Memory B cell (primary cell): ENCODE measurements at regions not wholly inside any gene's neighbourhood (a gene's known extent, or its start where the extent isn't known, plus 50 kb on each side); places are given as distances from the start of the nearest gene placed in this dataset.
"Not testable (repeated sequence)": the region's sequence is repeated elsewhere in the genome, so short reads cannot be mapped to it uniquely, and the experiment has no call there.

Source experiments
- ATAC-seq: fragments of 150-1000 bp; cut with Tn5 transposase; 2 replicates; pipeline ENCODE4 v1.10.0; 2021; ENCODE audit warnings: low read depth, mild to moderate bottlenecking, moderate library complexity
- DNase-seq, 2 donors: peaks; one replicate each; pipeline ENCODE4 v3.0.0; 2022; ENCODE audit warnings: low spot score in 2 of 2
- H3K27ac Mint-ChIP-seq: one replicate; pipeline ENCODE4 v1.8.0; 2022; ENCODE audit warnings: mild to moderate bottlenecking, moderate library complexity, mixed read lengths
- H3K27me3 Mint-ChIP-seq: one replicate; pipeline ENCODE4 v1.8.0; 2022; ENCODE audit warnings: mixed read lengths
- H3K36me3 Mint-ChIP-seq: one replicate; pipeline ENCODE4 v1.8.0; 2022; ENCODE audit warnings: mild to moderate bottlenecking, mixed read lengths
- H3K4me1 Mint-ChIP-seq: one replicate; pipeline ENCODE4 v1.8.0; 2022; ENCODE audit warnings: mixed read lengths
- H3K4me3 Mint-ChIP-seq: one replicate; pipeline ENCODE4 v1.8.0; 2022; ENCODE audit warnings: mild to moderate bottlenecking, moderate library complexity, mixed read lengths
- H3K9me3 Mint-ChIP-seq: one replicate; pipeline ENCODE4 v1.8.0; 2022; ENCODE audit warnings: mixed read lengths

DNA sequence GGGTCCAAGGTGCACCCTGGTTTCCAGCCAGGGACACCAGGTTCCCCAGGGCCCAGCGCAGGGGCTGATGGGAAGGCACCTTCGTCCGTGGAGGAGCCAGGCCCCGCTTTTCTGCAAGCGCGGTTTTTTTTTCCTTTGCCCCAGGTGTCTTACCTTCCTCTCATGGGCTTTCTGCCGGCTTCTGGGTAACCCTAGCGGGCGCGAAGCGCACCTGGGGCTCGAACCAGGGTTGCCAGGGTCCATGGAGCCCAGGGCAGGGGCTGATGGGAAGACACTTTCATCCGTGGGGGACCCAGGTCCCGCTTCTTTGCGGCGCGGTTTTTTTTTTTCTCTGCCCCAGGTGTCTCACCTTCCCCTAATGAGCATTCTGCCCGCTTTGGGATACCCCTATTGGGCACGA lies 529.3 kb downstream of the FOXD4L4 start:
- DNase-seq, ATAC-seq, H3K27me3 Mint-ChIP-seq, H3K9me3 Mint-ChIP-seq, H3K27ac Mint-ChIP-seq, H3K4me1 Mint-ChIP-seq, H3K36me3 Mint-ChIP-seq: not testable (repeated sequence)
- peak overlapping the region; percentile 64 for H3K4me3 Mint-ChIP-seq

DNA sequence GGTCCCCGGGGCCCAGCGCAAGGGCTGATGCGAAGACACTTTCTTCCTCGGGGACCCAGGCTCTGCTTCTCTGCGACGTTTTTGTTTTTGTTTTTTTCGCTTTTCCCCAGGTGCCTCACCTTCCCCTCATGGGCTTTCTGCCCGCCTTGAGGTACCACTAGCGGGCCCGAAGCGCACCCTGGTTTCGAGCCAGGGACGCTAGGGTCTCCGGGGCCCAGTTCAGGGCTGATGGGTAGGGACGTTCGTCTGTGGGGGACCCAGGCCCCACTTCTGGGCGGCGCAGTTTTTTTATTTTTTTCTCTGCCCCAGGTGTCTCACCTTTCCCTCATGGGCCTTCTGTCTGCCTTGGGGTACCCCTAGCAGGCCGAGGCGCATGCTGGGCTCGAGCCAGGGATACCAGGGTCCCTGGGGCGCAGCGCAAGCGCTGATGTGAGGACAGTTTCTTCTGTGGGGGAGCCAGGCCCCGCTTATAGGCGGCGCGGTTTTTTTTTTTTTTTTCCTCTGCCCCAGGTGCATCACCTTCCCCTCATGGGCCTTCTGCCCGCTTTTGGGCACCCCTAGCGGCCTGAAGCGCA lies 530.0 kb downstream of the FOXD4L4 start:
- H3K4me1 Mint-ChIP-seq, H3K27me3 Mint-ChIP-seq, H3K9me3 Mint-ChIP-seq, DNase-seq, H3K4me3 Mint-ChIP-seq, H3K36me3 Mint-ChIP-seq, H3K27ac Mint-ChIP-seq: not testable (repeated sequence)
- peak; percentile 21 for ATAC-seq

DNA sequence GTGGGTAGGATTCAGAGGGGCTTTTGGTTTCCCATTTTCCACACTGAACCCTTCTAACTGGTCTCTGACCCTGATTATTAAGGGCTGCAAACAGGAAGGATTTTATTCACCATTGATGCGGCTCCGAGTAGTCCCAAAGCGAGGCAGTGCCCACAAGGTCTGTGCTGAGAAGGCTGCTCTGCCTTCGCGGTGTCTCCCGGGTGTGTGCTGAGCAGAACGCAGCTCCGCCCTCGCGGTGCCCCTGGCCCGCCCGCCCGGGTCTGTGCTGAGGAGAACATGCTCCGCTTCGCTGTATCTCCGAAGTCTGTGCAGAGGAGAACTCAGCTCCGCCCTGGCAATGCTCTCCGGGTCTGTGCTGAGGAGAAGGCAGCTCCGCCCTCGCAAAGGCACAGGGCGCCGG lies 530.7 kb downstream of the FOXD4L4 start:
- H3K27ac Mint-ChIP-seq: not testable (repeated sequence)

DNA sequence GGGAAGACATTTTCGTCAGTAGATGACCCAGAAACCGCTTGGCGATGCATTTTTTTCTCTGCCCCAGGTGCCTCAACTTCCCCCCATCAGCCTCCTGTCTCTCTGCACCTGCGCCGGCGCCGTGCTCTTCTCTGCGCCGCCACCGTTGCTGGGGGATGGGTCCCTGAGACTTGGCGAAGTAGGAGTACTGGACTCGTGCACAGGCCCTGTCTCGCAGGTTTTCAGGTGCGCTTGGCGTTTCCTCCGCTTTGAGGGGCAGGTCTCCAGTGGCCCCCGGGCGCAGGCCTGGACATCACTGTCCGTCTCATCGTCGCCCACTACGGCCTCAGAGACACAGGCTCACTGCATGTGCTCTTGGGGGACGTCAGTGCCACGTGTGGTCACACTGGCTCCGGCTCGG lies 532.1 kb downstream of the FOXD4L4 start:
- not testable (repeated sequence) for H3K4me1 Mint-ChIP-seq, H3K36me3 Mint-ChIP-seq, H3K27me3 Mint-ChIP-seq, H3K9me3 Mint-ChIP-seq, DNase-seq, H3K27ac Mint-ChIP-seq
- peak; percentile 30 for ATAC-seq
- H3K4me3 Mint-ChIP-seq: peak overlapping the region; percentile 79

More for the DNA sequence above, 530.7 kb downstream of the FOXD4L4 start:
- ATAC-seq: peak; percentile 66
- H3K27me3 Mint-ChIP-seq, H3K4me1 Mint-ChIP-seq, H3K36me3 Mint-ChIP-seq, H3K9me3 Mint-ChIP-seq: not testable (repeated sequence)
- peak overlapping the region; percentile 21 for H3K4me3 Mint-ChIP-seq
- DNase-seq: peak in 1 of 2 donors; percentile 44

DNA sequence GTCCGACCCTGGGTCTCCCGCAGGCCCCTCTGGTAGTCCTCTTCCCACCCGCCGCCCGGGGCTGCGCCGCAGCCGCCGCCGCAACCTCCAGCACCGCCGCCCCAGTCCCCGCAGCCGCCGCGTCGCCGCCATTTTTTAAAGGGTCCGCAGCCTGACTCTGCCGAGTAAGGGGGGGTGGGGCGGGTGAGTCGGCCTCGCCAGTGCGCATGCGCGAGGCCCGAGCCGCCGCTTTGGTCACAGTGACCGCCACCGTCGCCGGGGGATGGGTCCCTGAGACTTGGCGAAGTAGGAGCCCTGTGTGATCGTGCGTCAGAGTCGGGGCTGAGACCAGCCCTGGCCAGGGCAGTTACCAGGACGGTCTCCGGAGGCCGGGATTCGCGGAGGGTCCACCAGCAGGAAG lies 532.8 kb downstream of the FOXD4L4 start:
- not testable (repeated sequence) for H3K9me3 Mint-ChIP-seq, H3K36me3 Mint-ChIP-seq, H3K4me1 Mint-ChIP-seq, H3K27me3 Mint-ChIP-seq
- peak overlapping the region; percentile 99 for H3K4me3 Mint-ChIP-seq
- peak; percentile 63 to 68 for DNase-seq
- peak overlapping the region; percentile 99 for H3K27ac Mint-ChIP-seq
- peak; percentile 39 for ATAC-seq

DNA sequence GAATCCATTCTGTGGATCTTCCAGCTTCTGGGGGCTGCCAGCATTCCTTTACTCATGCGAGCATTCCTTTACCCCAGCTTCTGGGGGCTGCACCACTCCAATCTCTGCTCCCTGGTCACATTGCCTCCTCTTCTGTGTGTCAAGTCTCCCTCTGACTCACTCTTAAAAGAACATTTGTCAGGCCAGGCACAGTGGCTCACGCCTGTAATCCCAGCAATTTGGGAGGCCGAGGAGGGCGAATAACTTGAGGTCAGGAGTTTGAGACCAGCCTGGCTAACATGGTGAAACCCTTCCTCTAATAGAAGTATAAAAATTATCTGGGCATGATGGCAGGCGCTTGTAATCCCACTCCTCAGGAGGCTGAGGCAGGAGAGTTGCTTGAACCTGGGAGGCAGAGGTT lies 541.9 kb downstream of the FOXD4L4 start:
- not testable (repeated sequence) for H3K27ac Mint-ChIP-seq, H3K36me3 Mint-ChIP-seq, H3K4me1 Mint-ChIP-seq, DNase-seq, H3K27me3 Mint-ChIP-seq, ATAC-seq, H3K9me3 Mint-ChIP-seq, H3K4me3 Mint-ChIP-seq
